ENCODE measurements at regions not wholly inside any gene's neighbourhood (a gene's known extent, or its start where the extent isn't known, plus 50 kb on each side); places are given as distances from the start of the nearest gene placed in this dataset.

DNA sequence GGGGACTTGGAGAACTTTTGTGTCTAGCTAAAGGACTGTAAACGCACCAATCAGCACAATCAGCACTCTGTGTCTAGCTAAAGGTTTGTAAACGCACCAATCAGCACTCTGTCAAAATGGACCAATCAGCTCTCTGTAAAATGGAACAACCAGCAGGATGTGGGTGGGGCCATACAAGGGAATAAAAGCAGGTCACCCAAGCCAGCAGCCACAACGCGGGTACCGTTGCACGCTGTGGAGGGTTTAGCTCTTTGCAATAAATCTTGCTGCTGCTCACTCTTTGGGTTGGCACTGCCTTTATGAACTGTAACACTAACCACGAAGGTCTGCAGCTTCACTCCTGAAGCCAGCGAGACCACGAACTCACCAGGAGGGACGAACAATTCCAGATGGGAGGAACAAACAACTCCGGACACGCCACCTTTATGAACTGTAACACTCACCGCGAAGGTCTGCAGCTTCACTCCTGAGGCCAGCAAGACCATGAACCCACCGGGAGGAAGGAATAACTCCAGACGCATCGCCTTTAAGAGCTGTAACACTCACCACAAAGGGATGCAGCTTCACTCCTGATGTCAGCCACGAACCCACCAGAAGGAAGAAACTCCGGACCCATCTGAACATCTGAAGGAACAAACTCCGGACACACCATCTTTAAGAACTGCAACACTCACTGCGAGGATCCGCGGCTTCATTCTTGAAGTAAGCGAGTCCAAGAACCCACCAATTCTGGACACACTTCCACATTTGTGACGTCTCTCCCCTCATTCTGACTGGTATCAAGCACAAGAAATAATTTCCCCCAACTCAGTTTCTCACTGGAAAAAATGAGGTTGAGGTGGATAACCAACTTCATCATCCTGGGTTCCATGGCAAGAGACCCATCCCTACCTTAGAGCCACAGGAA lies 227.3 kb upstream of the AMIGO2 start:
- DNase-seq (ENCODE audit: low read depth) = peak; percentile 44

- DNase-seq (ENCODE audit: low read depth) = no peak
Observed at GRCh38 chr12:47306130-47306529, 226.4 kb upstream of the AMIGO2 start.

DNA sequence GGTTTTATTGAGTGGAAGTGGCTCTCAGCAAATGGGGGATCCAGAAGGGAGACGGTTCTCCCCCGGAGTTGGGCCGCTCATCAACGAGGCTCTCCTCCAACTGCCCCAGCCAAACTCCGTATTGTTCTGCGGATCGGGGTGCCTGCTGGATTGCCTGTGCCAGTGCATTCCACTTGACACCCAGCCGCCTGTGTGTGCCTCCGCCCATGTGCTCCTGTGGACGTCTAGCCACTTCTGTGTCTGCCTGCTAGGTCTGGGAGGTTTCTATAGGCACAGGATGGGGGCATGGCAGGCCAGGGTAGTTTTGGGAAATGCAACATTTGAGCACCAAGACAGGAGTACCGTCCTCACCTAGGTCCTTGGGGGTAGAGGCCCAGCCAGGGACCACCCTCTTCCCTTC lies 225.7 kb upstream of the AMIGO2 start:
- DNase-seq (ENCODE audit: low read depth) = no peak

- no peak for DNase-seq (ENCODE audit: low read depth)
Observed at GRCh38 chr12:47303995-47304560, 224.3 kb upstream of the AMIGO2 start.

GRCh38 chr12:47303207-47303606 lies 223.4 kb upstream of the AMIGO2 start:
- DNase-seq (ENCODE audit: low read depth) = no peak

- DNase-seq (ENCODE audit: low read depth) = no peak
Observed at GRCh38 chr12:47302111-47302671, 222.4 kb upstream of the AMIGO2 start.

- DNase-seq (ENCODE audit: low read depth) = no peak
Observed at GRCh38 chr12:47299586-47299985, 219.8 kb upstream of the AMIGO2 start.

GRCh38 chr12:47297993-47298392 lies 218.2 kb upstream of the AMIGO2 start:
- DNase-seq (ENCODE audit: low read depth) = no peak

- DNase-seq (ENCODE audit: low read depth) = no peak
Observed at GRCh38 chr12:47296828-47297227, 217.1 kb upstream of the AMIGO2 start.

DNA sequence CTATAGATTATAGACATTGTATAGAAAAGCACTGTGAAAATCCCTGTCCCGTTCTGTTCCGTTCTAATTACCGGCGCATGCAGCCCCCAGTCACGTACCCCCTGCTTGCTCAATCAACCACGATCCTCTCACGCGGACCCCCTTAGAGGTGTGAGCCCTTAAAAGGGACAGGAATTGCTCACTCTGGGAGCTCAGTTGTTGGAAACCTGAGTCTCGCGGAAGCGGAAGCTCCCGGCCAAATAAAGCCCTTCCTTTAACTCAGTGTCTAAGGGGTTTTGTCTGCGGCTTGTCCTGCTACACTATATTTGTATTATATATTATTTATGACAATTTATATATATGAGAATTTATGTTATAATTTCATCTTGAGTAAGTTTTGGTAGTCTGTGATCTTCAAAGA lies 213.6 kb upstream of the AMIGO2 start:
- no peak for DNase-seq (ENCODE audit: low read depth)

DNA sequence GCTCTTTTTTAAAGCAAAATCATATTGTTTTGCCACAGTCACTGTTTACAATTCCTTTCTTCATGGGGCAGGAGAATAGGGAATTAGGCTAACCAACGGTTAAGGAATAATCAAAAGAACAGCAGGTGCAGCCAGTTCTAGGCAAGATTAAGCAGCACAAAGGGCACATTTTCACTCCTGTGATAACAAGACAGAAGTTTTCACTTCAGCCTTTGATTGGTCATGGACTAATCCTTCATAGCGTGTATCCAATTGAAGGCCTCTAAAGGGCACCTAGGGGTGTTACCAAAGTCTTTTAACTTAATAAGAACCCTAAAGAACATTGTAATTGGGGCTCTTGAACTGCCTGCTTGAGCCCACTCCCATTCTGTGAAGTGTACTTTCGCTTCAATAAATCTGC lies 206.9 kb upstream of the AMIGO2 start:
- DNase-seq (ENCODE audit: low read depth) = no peak

All from activated T-cell treated with anti-CD3 and anti-CD28 coated beads for 1 hour (primary cell).